HL-60 (cell line): ENCODE measurements at regions not wholly inside any gene's neighbourhood (a gene's known extent, or its start where the extent isn't known, plus 50 kb on each side); places are given as distances from the start of the nearest gene placed in this dataset.

Experiments used
- CTCF ChIP-seq: IDR thresholded peaks from one replicate; pipeline ENCODE4 v1.5.1; 2011; ENCODE audit warnings: low read length, control low read depth, inconsistent platforms; ENCODE audit not compliant: insufficient read depth
- GABPA ChIP-seq: IDR thresholded peaks from 2 replicates; pipeline ENCODE4 v1.6.1; 2012; ENCODE audit warnings: low read depth
- POLR2AphosphoS5 ChIP-seq: IDR thresholded peaks from 2 replicates; pipeline ENCODE4 v1.6.1; 2012; ENCODE audit warnings: low read depth
- REST ChIP-seq: IDR thresholded peaks from 2 replicates; pipeline ENCODE4 v1.6.1; 2012; ENCODE audit warnings: low read depth; ENCODE audit not compliant: insufficient replicate concordance

- TF ChIP-seq CTCF (no peak), REST (no peak), POLR2AphosphoS5 (no peak), GABPA (no peak)
Measured at GRCh38 chr11:69907611-69908010, 88.4 kb upstream of the FGF3 start.
